Kidney (tissue), 13 donors: ENCODE measurements at regions not wholly inside any gene's neighbourhood (a gene's known extent, or its start where the extent isn't known, plus 50 kb on each side); places are given as distances from the start of the nearest gene placed in this dataset.

Experiments
- DNase-seq, 5 donors: peaks; one replicate each; pipeline ENCODE4 v3.0.0-alpha.2; 2013 to 2020
- FAIRE-seq: peaks from 2 replicates; lab custom pipeline; 2012; peaks lifted over from hg19 to GRCh38; lab: Jason Lieb, UNC
- H3K27ac ChIP-seq, 2 donors: one replicate each; pipeline ENCODE4 v1.7.0; 2013; ENCODE audit warnings: low read depth in 2 of 2, low read length in 2 of 2, inconsistent platforms in 1 of 2
- H3K27me3 ChIP-seq: one replicate; pipeline ENCODE4 v1.7.1; 2013; ENCODE audit warnings: low read length, inconsistent platforms; ENCODE audit not compliant: control insufficient read depth, insufficient read depth
- H3K36me3 ChIP-seq, 3 donors: one replicate each; pipeline versions ENCODE4 v1.7.0 to v1.7.1; 2013; ENCODE audit warnings: low read length in 3 of 3, control low read depth in 1 of 3, inconsistent platforms in 1 of 3; ENCODE audit not compliant: insufficient read depth in 3 of 3, control insufficient read depth in 2 of 3
- H3K4me1 ChIP-seq, 3 donors: one replicate each; pipeline versions ENCODE4 v1.7.0 to v1.7.1; 2013; ENCODE audit warnings: low read length in 3 of 3, inconsistent platforms in 1 of 3, low read depth in 1 of 3; ENCODE audit not compliant: control insufficient read depth in 2 of 3, insufficient read depth in 2 of 3
- H3K4me3 ChIP-seq, 3 donors: one replicate each; pipeline versions ENCODE4 v1.7.0 to v1.8.1; 2013; ENCODE audit warnings: low read length in 3 of 3, control low read depth in 1 of 3, inconsistent platforms in 1 of 3
- H3K9ac ChIP-seq, 3 donors: one replicate each; pipeline versions ENCODE4 v1.7.0 to v1.7.1; 2013; ENCODE audit warnings: low read length in 3 of 3, control low read depth in 1 of 3, inconsistent platforms in 1 of 3
- H3K9me3 ChIP-seq, 3 donors: one replicate each; pipeline versions ENCODE4 v1.7.0 to v1.7.1; 2013; ENCODE audit warnings: low read length in 3 of 3, control low read depth in 1 of 3, inconsistent platforms in 1 of 3; ENCODE audit not compliant: control insufficient read depth in 2 of 3, insufficient read depth in 1 of 3
- CTCF ChIP-seq: IDR thresholded peaks from 3 replicates; pipeline ENCODE4 v1.5.1; 2012; ENCODE audit warnings: mild to moderate bottlenecking, moderate library complexity, borderline replicate concordance; ENCODE audit not compliant: insufficient read depth; ENCODE audit errors: extremely low read depth
- intact Hi-C: fragments of 100-400 bp; cut with DNase I; formaldehyde crosslinking; loops from one replicate; pipeline ENCODE4 v1.11.1; 2022
- donor health status: control.
- donor health status: control.
- donor health status: control.
- donor health status: control.
- donor health status: control.
- donor health status: DM: yes; HTN: yes; CAD: no.
- donor health status: Normal renal cell carcinoma (clear cell type).

GRCh38 chr1:108047085-108047484, 82.1 kb upstream of the VAV3 start:
- no peaks in the 10 kb centered on the region for H3K27me3 ChIP-seq
- H3K27ac ChIP-seq: no peak overlapping the region
- H3K4me3 ChIP-seq: no peak overlapping the region
- no peak for FAIRE-seq
- TF ChIP-seq CTCF: no peak
- intact Hi-C loops: no loop called here
- DNase-seq: no peak
- no peaks in the 10 kb centered on the region for H3K36me3 ChIP-seq
- peaks cover 2 to 18% (median 15%) of the 10 kb centered on the region in 3 donors for H3K4me1 ChIP-seq
- H3K9ac ChIP-seq: no peak overlapping the region
- no peaks in the 10 kb centered on the region for H3K9me3 ChIP-seq

GRCh38 chr1:108046026-108046425, 81.0 kb upstream of the VAV3 start:
- no peaks in the 10 kb centered on the region for H3K36me3 ChIP-seq
- no peak overlapping the region for H3K27ac ChIP-seq
- no peaks in the 10 kb centered on the region for H3K9me3 ChIP-seq
- DNase-seq: peak in 3 of 5 donors; percentile 60 to 72 (median 68)
- no peak overlapping the region for H3K4me3 ChIP-seq
- H3K27me3 ChIP-seq: no peaks in the 10 kb centered on the region
- FAIRE-seq: no peak
- intact Hi-C loops: no loop called here
- H3K4me1 ChIP-seq: peaks cover 2 to 16% (median 6%) of the 10 kb centered on the region in 3 donors
- no peak overlapping the region for H3K9ac ChIP-seq
- no peak for TF ChIP-seq CTCF

GRCh38 chr1:108045460-108045859, 80.5 kb upstream of the VAV3 start:
- Histone ChIP-seq H3K9ac (no peak overlapping the region), H3K9me3 (no peaks in the 10 kb centered on the region), H3K4me3 (no peak overlapping the region), H3K27me3 (no peaks in the 10 kb centered on the region), H3K4me1 (peaks cover 0 to 10% (median 0%) of the 10 kb centered on the region in 3 donors), H3K36me3 (no peaks in the 10 kb centered on the region), H3K27ac (no peak overlapping the region)
- FAIRE-seq: no peak
- peak in 1 of 5 donors; percentile 42 for DNase-seq
- TF ChIP-seq CTCF: no peak
- intact Hi-C loops: no loop called here

GRCh38 chr1:108044318-108044717, 79.3 kb upstream of the VAV3 start:
- no peak for TF ChIP-seq CTCF
- H3K9ac ChIP-seq: no peak overlapping the region
- DNase-seq: no peak
- no peak overlapping the region for H3K27ac ChIP-seq
- H3K4me1 ChIP-seq: peaks cover 0 to 4% (median 0%) of the 10 kb centered on the region in 3 donors
- no peaks in the 10 kb centered on the region for H3K9me3 ChIP-seq
- no peak overlapping the region for H3K4me3 ChIP-seq
- FAIRE-seq: no peak
- H3K27me3 ChIP-seq: no peaks in the 10 kb centered on the region
- intact Hi-C loops: no loop called here
- H3K36me3 ChIP-seq: no peaks in the 10 kb centered on the region
